ENCODE measurements at regions not wholly inside any gene's neighbourhood (a gene's known extent, or its start where the extent isn't known, plus 50 kb on each side); places are given as distances from the start of the nearest gene placed in this dataset.

GRCh38 chr14:71396050-71396677 lies 488.9 kb downstream of the PCNX1 start:
- Histone ChIP-seq H3K27me3 (ENCODE audit: insufficient read depth, low read length) (no peaks in the 10 kb centered on the region), H3K36me3 (ENCODE audit: insufficient read depth, low read length) (no peaks in the 10 kb centered on the region), H3K27ac (ENCODE audit: low read depth, low read length, poor library complexity, severe bottlenecking) (no peak overlapping the region), H3K4me2 (ENCODE audit: low read length) (no peak overlapping the region), H2AFZ (ENCODE audit: low read length) (no peak overlapping the region), H3K4me1 (ENCODE audit: insufficient read depth, low read length, severe bottlenecking) (peaks cover 14% of the 10 kb centered on the region), H4K20me1 (ENCODE audit: insufficient read depth, low read length) (no peaks in the 10 kb centered on the region), H3K79me2 (ENCODE audit: insufficient read depth, low read length) (no peaks in the 10 kb centered on the region), H3K9me3 (ENCODE audit: low read length) (no peaks in the 10 kb centered on the region), H3K9ac (ENCODE audit: low read length) (no peak overlapping the region), H3F3A (ENCODE audit: insufficient read depth, low read length) (no peaks in the 10 kb centered on the region), H3K4me3 (ENCODE audit: low read depth, low read length, poor library complexity, severe bottlenecking) (no peak overlapping the region), H3K9me2 (ENCODE audit: low read depth, low read length) (no peaks in the 10 kb centered on the region)
- TF ChIP-seq, protein P1, sequence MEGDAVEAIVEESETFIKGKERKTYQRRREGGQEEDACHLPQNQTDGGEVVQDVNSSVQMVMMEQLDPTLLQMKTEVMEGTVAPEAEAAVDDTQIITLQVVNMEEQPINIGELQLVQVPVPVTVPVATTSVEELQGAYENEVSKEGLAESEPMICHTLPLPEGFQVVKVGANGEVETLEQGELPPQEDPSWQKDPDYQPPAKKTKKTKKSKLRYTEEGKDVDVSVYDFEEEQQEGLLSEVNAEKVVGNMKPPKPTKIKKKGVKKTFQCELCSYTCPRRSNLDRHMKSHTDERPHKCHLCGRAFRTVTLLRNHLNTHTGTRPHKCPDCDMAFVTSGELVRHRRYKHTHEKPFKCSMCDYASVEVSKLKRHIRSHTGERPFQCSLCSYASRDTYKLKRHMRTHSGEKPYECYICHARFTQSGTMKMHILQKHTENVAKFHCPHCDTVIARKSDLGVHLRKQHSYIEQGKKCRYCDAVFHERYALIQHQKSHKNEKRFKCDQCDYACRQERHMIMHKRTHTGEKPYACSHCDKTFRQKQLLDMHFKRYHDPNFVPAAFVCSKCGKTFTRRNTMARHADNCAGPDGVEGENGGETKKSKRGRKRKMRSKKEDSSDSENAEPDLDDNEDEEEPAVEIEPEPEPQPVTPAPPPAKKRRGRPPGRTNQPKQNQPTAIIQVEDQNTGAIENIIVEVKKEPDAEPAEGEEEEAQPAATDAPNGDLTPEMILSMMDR (IDR thresholded peaks at IDR 0.05; ENCODE audit: low read length), result no peak
- TF ChIP-seq EZH2 (IDR thresholded peaks at IDR 0.05; ENCODE audit: borderline replicate concordance, low read length), result no peak

GRCh38 chr14:71397371-71397770 lies 490.1 kb downstream of the PCNX1 start:
- Histone ChIP-seq H3K27ac (ENCODE audit: low read depth, low read length, poor library complexity, severe bottlenecking) (no peak overlapping the region), H3K4me3 (ENCODE audit: low read depth, low read length, poor library complexity, severe bottlenecking) (no peak overlapping the region)

DNA sequence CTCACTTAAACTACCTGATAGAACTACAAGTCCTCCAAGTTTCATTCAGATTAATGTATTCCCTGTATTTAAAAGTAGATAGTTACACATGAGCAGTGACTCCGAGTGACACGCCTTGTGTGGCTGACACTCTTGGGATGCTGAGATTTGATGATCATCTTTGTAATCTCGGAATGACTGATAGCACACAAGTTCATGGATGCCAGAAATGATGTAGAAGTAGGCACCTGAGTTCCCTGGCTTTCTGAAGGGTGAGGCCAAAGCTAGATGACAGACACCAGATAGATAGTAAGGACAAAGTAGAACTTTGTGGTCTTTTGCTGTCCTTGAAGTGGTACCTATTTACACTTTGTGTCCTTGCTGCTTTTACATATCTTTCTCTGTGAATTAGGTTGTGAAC lies 491.2 kb downstream of the PCNX1 start:
- H3K36me3 ChIP-seq (ENCODE audit: insufficient read depth, low read length), result no peaks in the 10 kb centered on the region

More at GRCh38 chr14:71397371-71397770, 490.1 kb downstream of the PCNX1 start:
- Histone ChIP-seq H2AFZ (ENCODE audit: low read length) (no peak overlapping the region), H3K27me3 (ENCODE audit: insufficient read depth, low read length) (no peaks in the 10 kb centered on the region), H3K79me2 (ENCODE audit: insufficient read depth, low read length) (peaks cover 6% of the 10 kb centered on the region), H3K9ac (ENCODE audit: low read length) (no peak overlapping the region), H3K4me1 (ENCODE audit: insufficient read depth, low read length, severe bottlenecking) (peaks cover 14% of the 10 kb centered on the region), H3K9me2 (ENCODE audit: low read depth, low read length) (no peaks in the 10 kb centered on the region), H3F3A (ENCODE audit: insufficient read depth, low read length) (no peaks in the 10 kb centered on the region), H3K9me3 (ENCODE audit: low read length) (no peaks in the 10 kb centered on the region), H4K20me1 (ENCODE audit: insufficient read depth, low read length) (no peaks in the 10 kb centered on the region), H3K36me3 (ENCODE audit: insufficient read depth, low read length) (no peaks in the 10 kb centered on the region), H3K4me2 (ENCODE audit: low read length) (no peak overlapping the region)
- TF ChIP-seq, protein P1 (IDR thresholded peaks at IDR 0.05; ENCODE audit: low read length), result no peak
- no peak for TF ChIP-seq EZH2 (IDR thresholded peaks at IDR 0.05; ENCODE audit: borderline replicate concordance, low read length)

More for the DNA sequence above, 491.2 kb downstream of the PCNX1 start:
- H3K4me1 ChIP-seq (ENCODE audit: insufficient read depth, low read length, severe bottlenecking), result peaks cover 15% of the 10 kb centered on the region
- no peaks in the 10 kb centered on the region for H3F3A ChIP-seq (ENCODE audit: insufficient read depth, low read length)
- H3K27ac ChIP-seq (ENCODE audit: low read depth, low read length, poor library complexity, severe bottlenecking), result peak overlapping the region; percentile 40
- H3K27me3 ChIP-seq (ENCODE audit: insufficient read depth, low read length), result no peaks in the 10 kb centered on the region
- H2AFZ ChIP-seq (ENCODE audit: low read length), result no peak overlapping the region
- peaks cover 6% of the 10 kb centered on the region for H3K79me2 ChIP-seq (ENCODE audit: insufficient read depth, low read length)
- H3K4me2 ChIP-seq (ENCODE audit: low read length), result no peak overlapping the region
- no peak overlapping the region for H3K4me3 ChIP-seq (ENCODE audit: low read depth, low read length, poor library complexity, severe bottlenecking)
- TF ChIP-seq, protein P1 (IDR thresholded peaks at IDR 0.05; ENCODE audit: low read length), result no peak
- TF ChIP-seq EZH2 (IDR thresholded peaks at IDR 0.05; ENCODE audit: borderline replicate concordance, low read length), result no peak
- no peaks in the 10 kb centered on the region for H4K20me1 ChIP-seq (ENCODE audit: insufficient read depth, low read length)
- no peak overlapping the region for H3K9ac ChIP-seq (ENCODE audit: low read length)
- H3K9me3 ChIP-seq (ENCODE audit: low read length), result no peaks in the 10 kb centered on the region
- H3K9me2 ChIP-seq (ENCODE audit: low read depth, low read length), result no peaks in the 10 kb centered on the region

All from OCI-LY1 (cell line).